Dedifferentiated amniotic fluid mesenchymal stem cell (primary cell): ENCODE measurements at regions not wholly inside any gene's neighbourhood (a gene's known extent, or its start where the extent isn't known, plus 50 kb on each side); places are given as distances from the start of the nearest gene placed in this dataset.

Experiments
- DNase-seq: peaks from one replicate; pipeline ENCODE4 v3.0.0-alpha.2; 2016; ENCODE audit errors: extremely low spot score

DNA sequence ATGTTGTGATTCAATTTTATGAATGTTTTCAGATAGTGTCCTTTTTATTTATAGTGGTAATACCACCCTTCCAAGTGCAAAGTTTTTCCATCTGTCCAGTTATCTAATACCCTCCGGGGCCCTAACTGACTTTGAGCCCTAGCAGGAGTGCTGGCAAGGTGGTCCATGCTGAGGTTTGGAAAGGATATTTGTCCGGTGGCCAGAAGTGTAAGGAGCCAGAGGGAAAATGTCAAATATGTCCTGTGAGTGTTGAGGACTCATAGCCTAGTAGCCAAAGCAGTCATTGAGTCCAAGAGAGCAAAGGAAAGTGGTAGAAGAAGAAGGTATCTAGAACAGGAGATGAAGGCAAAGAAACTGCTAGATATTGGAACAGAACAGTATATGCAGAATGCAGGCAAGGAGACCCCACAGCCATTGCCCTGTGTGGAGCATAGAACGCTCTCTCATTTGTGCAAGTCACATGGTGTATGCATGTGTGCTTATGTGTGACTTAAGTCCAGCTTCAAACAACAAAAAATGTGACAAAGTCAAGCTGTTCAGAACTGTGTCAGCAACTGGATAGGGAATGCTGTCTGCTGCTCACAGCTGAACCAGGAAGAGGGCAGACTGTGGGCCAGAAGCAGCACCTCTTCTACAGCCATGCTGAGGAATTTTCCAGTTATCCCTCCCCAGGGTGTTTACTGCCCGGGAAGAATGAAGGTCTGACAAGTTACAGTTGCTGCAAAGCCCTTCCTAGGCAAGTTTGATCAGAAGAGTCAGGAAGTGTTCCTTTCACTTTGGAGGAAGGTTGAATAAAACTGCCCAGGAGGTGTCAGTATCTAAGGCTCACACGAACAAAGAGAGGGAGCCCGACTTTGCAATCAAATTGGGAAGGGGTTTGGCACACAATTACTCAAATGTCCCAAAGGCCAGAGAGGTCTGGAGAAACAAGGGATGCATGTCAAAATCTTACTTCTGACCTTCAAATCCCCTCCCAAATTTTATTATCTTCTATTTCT lies 463.3 kb upstream of the DMAC1 start:
- DNase-seq: no peak

DNA sequence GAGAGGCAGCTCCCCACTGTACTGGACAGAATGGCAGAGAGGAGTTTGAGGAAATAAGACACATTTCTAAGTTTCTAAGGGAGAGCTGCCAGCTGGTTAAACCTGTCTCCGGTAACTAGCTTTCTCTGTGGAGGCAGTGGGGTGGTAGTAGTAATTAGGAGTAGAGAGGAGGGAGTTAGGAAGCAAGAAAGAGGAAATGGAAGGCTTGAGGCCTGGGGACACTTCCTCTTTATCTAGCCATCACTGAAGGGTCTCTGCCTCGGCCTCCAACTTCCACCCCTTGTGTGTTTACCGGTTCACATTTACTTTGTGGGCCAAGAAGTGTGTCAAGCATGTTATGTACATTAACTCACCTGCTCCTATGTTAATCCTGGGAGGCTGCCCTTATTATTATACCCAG lies 462.2 kb upstream of the DMAC1 start:
- no peak for DNase-seq

DNA sequence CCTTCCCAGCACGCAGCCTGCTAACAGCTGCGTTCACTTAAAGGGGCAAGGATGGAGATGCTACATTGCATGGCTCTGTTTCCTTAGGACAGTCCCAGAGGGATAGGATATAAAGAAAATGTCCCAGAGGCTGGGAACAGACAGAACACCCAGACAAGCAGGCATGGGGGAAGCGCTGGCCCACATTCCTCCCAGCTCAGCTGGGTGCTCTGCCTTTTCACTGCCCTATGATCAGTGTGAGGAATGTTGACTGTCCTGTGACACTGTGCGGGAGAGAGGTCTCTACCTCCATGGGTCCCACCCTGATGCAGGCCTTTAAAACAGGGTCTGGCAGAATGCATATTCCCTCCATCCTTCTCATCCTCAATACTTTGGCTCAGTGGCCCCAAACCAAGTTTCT lies 459.4 kb upstream of the DMAC1 start:
- no peak for DNase-seq

DNA sequence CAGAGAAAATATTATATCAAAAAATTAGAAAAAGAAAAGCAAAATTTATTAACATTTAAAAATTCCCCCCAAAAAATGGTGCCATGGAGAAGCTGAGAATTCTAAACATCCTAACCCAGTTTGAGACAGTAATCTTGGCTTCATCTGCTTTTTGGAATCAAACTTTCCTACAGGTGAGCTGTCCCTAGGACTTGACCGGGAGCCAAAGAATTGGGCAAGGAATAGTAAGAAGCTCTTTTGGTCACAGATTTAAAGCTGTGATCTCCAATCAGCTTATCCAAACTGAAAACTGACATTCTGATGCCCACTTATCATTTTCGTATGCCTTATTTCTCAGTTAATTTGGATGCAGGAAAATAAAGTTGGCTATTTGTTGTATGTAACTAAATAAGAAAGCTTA lies 457.3 kb upstream of the DMAC1 start:
- DNase-seq: no peak

DNA sequence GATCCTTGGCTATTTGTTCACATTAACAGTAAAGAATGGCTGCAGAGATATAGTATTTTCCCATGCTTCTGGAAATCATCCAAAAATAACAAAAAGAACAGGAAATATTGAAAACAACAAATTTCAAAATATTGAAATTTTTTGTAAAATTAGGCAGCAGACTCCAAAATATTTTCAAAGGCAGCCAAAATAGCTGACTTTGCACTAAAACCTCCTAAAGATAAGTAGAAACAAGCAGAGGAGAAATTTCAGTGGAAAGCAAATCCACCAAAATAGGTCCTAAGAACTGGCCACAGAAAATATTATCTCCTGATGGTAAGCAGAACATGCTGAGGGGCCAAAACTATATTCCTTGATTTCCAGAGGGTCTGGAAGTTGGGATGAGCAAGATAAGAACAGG lies 456.3 kb upstream of the DMAC1 start:
- no peak for DNase-seq

DNA sequence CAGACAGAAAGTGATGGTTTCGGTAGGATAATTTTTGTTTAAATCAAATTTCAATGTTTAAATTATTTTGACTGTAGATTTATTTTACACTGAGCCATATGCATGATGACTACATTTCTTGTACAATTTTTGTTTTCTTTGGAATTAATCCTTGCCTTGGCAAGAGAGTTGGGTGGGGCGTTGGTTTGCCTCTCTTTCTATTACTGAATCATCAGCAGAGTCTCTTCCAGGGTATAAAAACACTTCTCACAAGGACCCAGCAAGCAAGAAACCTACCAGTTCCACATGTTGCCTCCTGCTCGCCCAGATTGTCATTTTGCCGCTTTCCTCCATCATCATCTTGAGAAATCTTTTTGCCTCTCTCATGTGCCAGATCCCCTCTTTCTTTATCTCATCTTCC lies 455.0 kb upstream of the DMAC1 start:
- DNase-seq: no peak

DNA sequence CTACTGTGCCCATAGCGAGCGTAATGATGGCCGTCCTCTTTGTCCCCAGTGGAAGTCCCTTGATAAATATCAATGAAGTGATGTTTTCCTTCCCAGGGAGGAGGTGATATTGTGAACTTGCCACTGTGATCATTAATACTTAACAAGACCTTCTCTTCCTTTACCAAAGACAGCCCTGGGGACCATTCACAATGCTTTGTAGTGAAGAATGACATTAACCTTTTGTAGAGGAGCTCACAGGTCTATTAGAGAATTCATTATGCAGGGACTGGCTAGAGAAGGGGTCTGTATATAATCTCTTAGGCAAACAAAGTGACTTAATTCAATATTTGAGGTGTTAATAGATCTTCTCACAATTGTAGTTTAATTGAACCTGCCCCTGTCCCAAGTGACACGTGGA lies 452.9 kb upstream of the DMAC1 start:
- DNase-seq: no peak

DNA sequence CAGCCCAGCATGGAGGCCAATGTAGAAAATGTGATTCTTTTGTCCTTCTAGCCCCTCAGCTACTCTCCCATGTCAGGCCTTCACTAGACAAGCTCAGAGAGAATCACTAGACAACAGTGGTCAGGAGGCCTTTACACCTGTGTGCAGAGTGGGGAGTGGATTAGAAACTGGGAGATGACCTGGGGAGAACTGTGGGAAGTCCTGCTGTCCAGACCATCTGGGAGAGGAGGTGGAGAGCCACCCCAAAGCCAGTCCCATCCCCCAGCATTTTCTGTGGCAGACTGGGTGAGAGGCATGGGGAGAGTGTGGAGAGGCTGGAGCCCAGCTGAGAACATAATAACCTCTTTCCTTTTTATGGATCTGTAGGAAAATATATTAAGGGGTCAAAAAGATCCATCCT lies 452.0 kb upstream of the DMAC1 start:
- no peak for DNase-seq

DNA sequence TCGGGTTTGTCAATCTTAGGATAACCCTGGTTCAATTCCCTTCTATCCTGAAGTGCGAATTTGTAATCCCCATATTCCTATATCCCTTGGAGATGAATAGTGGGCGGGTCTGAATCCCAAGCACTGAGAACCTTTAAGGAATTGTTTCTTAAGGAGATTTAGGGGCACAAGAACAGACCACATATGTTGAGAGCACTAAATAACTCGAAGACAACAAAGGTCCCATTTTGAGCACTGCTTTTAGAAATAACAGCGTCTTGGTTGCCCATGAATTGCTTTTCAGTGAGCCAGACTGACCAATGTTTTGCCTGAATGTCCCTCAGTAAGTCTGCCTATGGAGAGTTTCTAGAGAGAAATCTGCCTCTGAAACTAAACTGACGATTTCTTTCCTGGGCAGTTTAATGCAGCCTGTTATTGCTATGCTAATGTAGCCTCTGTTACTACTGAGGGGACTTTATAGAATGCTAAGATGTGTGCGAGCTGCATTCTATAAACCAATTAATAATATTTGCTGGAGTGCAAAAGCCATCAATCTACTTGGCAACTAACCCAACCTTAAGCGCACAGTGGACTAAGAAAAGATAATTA lies 445.0 kb upstream of the DMAC1 start:
- no peak for DNase-seq

DNA sequence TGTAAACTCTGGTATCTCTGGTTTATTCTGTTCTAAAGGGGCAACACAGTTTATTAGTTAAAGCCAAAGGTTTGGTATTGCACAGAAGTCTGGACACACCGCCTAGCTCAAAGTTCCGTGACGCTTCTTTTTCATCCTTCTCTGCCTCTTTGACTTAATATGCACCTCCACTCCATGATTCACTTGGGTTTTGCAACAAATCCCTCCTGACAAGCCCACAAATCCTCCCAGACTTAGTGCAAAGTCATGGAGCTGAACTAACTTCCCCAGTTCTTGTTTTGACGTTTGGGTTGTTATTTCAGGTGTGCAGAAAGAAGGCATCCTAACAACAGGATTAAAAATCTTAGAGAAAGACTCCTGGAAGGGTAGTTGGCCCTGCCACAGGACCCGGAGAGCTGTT lies 441.6 kb upstream of the DMAC1 start:
- DNase-seq: no peak

DNA sequence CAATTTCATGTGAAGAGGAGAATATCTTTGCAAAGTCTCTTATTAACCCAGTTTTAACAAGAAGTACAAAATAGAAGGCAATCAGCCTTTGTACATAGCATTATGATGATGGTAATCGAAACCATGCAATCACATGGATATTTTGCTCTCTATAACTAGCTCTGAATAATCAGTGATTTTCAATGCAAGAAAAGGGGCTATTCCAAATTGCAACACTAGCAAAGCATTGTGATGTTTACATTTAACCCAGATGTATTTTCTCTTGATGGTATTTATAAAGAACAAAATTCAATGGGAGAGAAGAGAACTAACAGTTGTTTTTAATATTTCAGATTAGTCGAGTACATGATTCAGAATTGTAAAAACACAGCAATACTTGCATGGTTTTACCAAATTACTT lies 437.5 kb upstream of the DMAC1 start:
- DNase-seq: no peak

DNA sequence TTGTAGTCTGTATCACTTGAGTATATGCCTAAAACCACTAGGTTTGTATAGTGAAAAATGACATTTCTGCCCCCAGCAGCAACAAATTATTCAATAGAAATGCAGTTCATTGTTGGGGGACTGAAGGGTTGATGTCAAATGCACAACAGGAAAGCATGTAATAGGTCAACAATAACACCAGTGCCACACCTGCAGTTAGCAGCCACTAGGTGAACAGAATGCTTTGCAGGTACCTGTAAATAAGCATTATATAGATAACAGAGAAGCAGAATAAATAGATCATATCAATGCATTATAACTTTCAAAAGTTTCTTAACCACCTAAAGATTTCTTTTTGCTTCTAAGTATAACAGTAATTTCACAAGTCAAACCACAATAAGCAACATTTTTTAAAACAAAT lies 435.9 kb upstream of the DMAC1 start:
- DNase-seq: no peak

DNA sequence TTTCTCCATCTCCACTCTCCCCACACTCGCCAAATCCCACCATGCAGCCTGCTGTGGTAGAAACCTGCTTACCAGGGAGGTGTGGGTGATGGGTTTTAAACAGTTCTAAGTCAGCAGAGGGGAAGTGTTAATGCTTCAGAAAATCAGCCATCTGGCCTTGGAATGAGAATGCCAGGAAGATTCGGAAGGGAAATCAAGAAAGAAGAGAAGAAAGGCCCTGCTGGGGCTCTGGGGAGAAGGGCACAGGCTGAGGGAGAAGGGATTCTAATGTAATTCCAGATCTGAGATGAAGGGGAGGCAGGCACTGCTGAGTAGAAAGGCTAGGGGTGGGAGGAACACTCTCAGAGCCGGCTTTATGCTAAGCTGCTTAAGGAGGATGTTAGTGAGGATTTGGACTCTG lies 434.7 kb upstream of the DMAC1 start:
- no peak for DNase-seq

DNA sequence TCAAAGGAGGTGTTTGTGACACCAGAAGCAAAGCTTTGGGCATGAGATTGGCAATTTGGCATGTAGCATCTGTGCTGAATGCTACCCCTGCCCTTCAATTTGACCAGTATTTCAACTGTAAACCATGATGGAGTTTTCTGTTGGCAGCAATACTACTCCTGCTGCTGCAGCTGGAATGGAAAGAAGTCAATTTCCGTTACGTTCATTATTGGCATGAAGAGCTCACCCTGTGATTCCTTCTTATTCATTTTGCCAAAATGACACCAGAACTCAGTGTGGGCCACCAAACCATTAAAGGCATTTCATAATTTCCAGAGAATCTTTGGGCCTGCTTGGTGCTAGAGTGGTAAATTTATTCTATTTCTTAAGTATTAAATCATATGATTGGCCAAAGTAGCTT lies 433.1 kb upstream of the DMAC1 start:
- no peak for DNase-seq

DNA sequence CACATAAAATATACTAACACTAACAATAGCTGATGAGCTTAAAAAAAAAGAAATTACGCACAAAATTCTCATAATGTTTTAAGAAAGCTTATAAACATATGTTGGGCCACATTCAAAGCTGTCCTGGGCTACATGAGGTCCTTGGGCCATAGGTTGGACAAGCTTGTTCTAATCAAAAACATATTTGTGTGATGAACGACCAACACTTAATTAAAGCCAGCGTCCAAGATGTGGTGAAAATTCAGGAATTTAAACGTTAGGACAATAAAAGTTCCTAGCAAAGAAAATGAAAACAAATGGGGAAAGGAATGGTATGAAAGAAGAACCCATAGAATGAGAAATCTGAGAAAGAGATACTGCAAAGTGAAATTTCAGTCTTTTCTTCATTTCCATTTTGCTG lies 429.6 kb upstream of the DMAC1 start:
- DNase-seq: no peak

DNA sequence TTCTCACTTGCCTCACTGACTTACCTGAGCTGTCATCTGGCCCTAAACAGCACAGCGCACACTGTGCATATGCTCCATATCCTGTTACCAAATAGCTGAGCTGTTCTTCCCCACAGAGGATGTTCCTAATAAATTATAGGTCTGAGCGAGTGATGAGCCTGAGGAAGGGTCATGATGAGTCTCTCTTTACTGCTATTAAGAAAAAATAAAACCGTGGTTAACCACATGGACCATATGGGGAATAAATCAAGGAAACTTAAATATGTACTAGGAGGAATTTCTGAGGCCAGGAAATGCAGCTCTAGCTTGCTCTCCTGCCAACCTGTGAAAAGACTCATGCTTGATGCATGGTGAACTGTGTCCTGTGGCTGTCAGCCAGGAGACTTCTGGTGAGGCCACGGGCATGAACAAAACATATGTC lies 424.8 kb upstream of the DMAC1 start:
- DNase-seq: no peak

DNA sequence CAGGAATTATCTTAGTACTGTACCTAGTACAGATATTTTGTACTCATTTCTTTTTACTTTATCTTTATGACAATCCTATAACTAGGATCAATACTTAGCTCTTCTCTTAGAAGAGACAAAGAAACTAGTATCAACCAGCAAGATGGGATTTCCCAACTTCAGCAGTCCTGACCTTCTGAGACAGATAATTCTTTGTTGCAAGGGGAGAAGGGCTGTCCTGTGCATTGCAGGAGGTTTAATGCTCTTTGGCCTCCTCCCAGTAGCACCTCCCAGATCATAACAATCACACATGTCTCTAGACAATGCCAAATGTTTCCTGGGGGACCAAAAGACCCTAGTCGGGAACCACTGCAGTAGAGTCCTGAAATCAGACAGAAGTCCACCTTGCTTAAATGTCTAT lies 424.3 kb upstream of the DMAC1 start:
- DNase-seq: no peak

DNA sequence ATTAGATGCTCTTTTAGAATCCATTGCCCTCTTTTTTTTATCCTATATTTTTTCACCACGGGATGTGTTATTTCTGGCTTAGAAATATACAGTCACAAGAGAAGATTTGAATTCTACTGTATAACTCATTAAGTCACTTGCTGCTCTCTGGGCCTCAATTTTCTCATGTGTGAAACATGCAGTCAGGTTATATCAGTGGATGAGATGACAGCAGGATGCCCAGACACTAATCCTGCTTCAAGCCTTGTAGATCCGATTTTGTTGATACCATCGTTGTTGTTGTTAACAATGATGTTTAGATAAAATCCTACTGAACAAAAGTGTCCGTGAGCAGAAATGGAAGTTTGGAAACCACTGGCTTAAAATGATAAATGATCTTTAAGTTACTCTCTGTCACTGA lies 421.9 kb upstream of the DMAC1 start:
- no peak for DNase-seq

DNA sequence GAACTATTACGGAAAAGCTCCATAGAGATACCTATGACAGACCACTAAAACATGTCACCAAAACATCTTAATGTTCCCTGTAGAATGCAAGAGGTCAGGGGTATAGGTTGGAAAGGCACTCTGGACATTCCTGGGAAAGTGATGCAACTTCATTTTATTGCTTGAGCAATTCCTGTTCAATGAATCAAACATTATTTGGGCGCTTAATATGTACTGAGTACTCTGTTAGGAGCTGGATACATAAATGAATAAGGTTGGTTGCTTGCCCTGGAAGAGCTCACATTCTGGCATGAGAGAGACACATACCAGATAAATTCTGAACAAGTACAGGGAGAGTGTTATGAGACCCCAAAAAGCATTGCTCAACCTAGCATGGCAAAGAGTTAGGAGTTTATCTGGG lies 408.9 kb upstream of the DMAC1 start:
- no peak for DNase-seq

DNA sequence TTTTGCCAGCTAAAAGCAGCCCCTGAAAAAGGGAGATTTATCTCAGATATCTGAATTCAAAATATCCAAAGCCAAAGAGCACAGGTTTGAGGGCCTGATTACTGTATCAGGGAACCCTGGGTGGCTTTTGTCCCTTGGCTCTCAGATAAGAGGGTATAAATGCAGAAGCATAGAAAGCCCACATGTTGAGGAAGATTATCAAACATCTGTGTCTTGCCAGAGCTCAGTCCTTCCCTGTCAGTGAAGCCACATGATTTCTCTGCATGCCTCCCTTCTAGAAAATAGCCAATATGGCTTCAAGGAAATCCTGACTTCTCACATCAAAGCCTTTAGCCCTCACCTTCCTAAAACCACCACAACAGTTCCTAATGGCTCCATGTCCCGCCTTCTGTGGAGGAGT lies 408.0 kb upstream of the DMAC1 start:
- DNase-seq: no peak

DNA sequence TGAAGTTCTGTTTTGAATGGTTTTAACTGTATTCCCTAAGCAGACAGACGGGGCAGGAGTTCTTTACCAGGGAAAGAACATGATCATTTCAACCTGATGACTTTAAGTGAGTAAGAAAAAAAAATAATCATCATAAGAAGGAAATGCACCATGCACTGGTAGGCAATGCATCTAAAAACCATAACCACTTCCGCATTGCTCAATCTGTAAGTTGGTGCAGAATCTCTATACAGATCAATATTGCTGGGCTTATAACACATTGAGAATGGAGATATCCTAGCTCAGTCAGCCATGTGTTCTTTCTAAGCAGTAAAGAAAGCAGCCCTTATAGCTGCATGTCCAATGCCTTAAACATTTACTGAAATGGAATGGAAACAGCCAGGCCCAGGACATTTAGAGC lies 407.1 kb upstream of the DMAC1 start:
- no peak for DNase-seq

DNA sequence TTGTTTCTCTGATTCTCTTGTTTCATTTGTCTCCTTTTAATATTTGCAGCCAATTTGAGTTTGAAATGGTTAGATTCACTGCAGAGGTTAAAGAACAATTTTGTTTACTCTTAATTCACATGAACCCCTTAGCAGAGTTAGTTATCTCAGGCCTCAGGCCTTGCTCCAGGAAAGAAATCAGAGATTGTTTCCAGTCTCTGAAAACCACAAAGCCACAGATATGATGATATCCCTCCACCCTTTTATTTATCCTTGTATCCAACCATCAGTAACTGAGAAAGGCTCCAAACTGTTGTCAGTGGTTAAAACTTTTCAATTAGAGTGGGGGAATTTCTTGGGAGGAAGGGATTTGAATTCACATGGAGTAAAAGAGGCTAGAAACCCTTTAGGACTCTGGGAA lies 406.0 kb upstream of the DMAC1 start:
- DNase-seq: no peak

DNA sequence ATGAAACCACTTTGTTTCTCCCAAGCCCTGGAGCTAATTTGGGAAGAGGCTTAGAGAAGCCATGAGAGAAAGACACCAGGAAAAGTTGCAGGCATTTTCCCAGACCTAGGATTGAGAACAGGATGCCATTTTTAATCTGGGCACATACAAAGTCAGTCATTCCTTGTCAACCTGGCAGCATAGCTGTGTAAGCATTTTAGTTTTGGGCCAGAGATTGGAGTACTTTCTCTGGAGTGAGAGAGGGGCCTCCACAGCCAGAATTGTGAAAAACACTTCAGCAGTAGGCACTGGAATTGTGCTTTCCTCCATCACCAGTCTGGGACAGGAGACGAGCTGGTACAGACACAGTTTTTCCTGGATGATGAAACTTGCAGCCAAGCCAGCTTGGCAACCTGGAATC lies 390.3 kb upstream of the DMAC1 start:
- DNase-seq: no peak
